H1 (cell line): ENCODE measurements at regions not wholly inside any gene's neighbourhood (a gene's known extent, or its start where the extent isn't known, plus 50 kb on each side); places are given as distances from the start of the nearest gene placed in this dataset.

Source experiments
- CTCF ChIA-PET: fragments of 300-600 bp; sonication (Branson Sonifier 250); formaldehyde crosslinking; loops from one replicate; lab custom pipeline; 2021; ENCODE audit not compliant: partially characterized antibody; lab: Charles Lee
- POLR2A ChIA-PET: fragments of 300-600 bp; sonication (Branson Sonifier 250); formaldehyde crosslinking; loops from one replicate; lab custom pipeline; 2021; ENCODE audit warnings: inconsistent platforms; ENCODE audit not compliant: partially characterized antibody; lab: Charles Lee
- DNase-seq, 2 experiments: peaks; one replicate each; pipeline versions ENCODE4 v3.0.0 to v3.0.0-alpha.2; 2010 to 2022; ENCODE audit warnings: low spot score in 2 of 2, low read depth in 1 of 2, mixed read lengths in 1 of 2
- FAIRE-seq: peaks from 2 replicates; lab custom pipeline; 2011; peaks lifted over from hg19 to GRCh38; lab: Jason Lieb, UNC
- H2AFZ ChIP-seq: 2 replicates; pipeline ENCODE4 v1.8.1; 2012; ENCODE audit warnings: low read length, inconsistent platforms
- H2AK5ac ChIP-seq: 2 replicates; pipeline ENCODE4 v1.6.1; 2013; ENCODE audit warnings: low read depth, low read length
- H2BK120ac ChIP-seq: replicated peaks from 2 replicates; pipeline ENCODE3; 2013; ENCODE audit warnings: low read depth, low read length, inconsistent platforms
- H2BK12ac ChIP-seq: 2 replicates; pipeline ENCODE4 v1.6.1; 2013; ENCODE audit warnings: low read depth, low read length
- H2BK15ac ChIP-seq: 2 replicates; pipeline ENCODE4 v1.6.1; 2013; ENCODE audit warnings: low read length
- H2BK20ac ChIP-seq: 2 replicates; pipeline ENCODE4 v1.6.1; 2013; ENCODE audit warnings: low read length
- H2BK5ac ChIP-seq: 2 replicates; pipeline ENCODE4 v1.6.1; 2013; ENCODE audit warnings: low read depth, low read length
- H3K14ac ChIP-seq: 2 replicates; pipeline ENCODE4 v1.6.1; 2013; ENCODE audit warnings: inconsistent platforms; ENCODE audit not compliant: insufficient read length
- H3K18ac ChIP-seq: 2 replicates; pipeline ENCODE4 v1.6.1; 2013; ENCODE audit warnings: low read length; ENCODE audit errors: extremely low read depth
- H3K23ac ChIP-seq: 2 replicates; pipeline ENCODE4 v1.6.1; 2013; ENCODE audit warnings: inconsistent platforms; ENCODE audit not compliant: insufficient read length
- H3K23me2 ChIP-seq: 2 replicates; pipeline ENCODE4 v1.6.1; 2013; ENCODE audit warnings: low read depth, low read length
- H3K27ac ChIP-seq: 2 replicates; pipeline ENCODE4 v1.6.1; 2011; ENCODE audit warnings: low read depth, low read length, inconsistent platforms
- H3K27me3 ChIP-seq, 4 experiments: replicated peaks in 1 of 4; 1 replicate in 1 of 4; 2 replicates in 3 of 4; pipeline versions ENCODE4 v1.6.1 to v1.8.1; 2011 to 2013; ENCODE audit warnings: low read length in 3 of 4, mild to moderate bottlenecking in 3 of 4, inconsistent platforms in 2 of 4, mixed read lengths in 2 of 4, moderate library complexity in 1 of 4; ENCODE audit not compliant: control insufficient read depth in 3 of 4, insufficient read depth in 3 of 4; ENCODE audit errors: extremely low read depth in 1 of 4
- H3K36me3 ChIP-seq, 4 experiments: 2 replicates each; pipeline versions ENCODE4 v1.6.1 to v1.8.1; 2011 to 2013; ENCODE audit warnings: mild to moderate bottlenecking in 4 of 4, low read length in 3 of 4, moderate library complexity in 2 of 4, control low read depth in 1 of 4, inconsistent platforms in 1 of 4; ENCODE audit not compliant: insufficient read depth in 4 of 4, control insufficient read depth in 2 of 4
- H3K4ac ChIP-seq: replicated peaks from 2 replicates; pipeline ENCODE3; 2013; ENCODE audit warnings: low read length, low read depth, mixed read lengths, inconsistent platforms; ENCODE audit not compliant: insufficient read length
- H3K4me1 ChIP-seq, 4 experiments: replicated peaks in 1 of 4; 1 replicate in 1 of 4; 2 replicates in 3 of 4; pipeline versions ENCODE4 v1.6.1 to v1.8.1; 2011 to 2013; ENCODE audit warnings: low read length in 3 of 4, inconsistent platforms in 2 of 4, mixed read lengths in 1 of 4; ENCODE audit not compliant: insufficient read depth in 4 of 4, control insufficient read depth in 3 of 4
- H3K4me2 ChIP-seq, 2 experiments: 2 replicates each; pipeline versions ENCODE4 v1.6.1 to v1.8.1; 2011 to 2013; ENCODE audit warnings: low read depth in 2 of 2, low read length in 2 of 2, control low read depth in 1 of 2, inconsistent platforms in 1 of 2, mild to moderate bottlenecking in 1 of 2; ENCODE audit not compliant: insufficient read depth in 1 of 2
- H3K4me3 ChIP-seq, 4 experiments: fragments of 200-600, 300-600 bp in 1 of 4; sonication (generic), shearing (Covaris generic), sonication (Bioruptor Twin) in 1 of 4; 2 replicates each; pipeline versions ENCODE4 v1.5.1 to v1.8.1; 2011 to 2016; ENCODE audit warnings: low read length in 4 of 4, low read depth in 3 of 4, control low read depth in 2 of 4, inconsistent platforms in 2 of 4, mild to moderate bottlenecking in 2 of 4, mixed read lengths in 1 of 4, moderate library complexity in 1 of 4; ENCODE audit not compliant: insufficient read depth in 2 of 4; ENCODE audit errors: extremely low read depth in 1 of 4
- H3K56ac ChIP-seq: replicated peaks from 2 replicates; pipeline ENCODE3; 2013; ENCODE audit warnings: low read depth, mild to moderate bottlenecking, mixed read lengths, low read length, inconsistent platforms; ENCODE audit not compliant: insufficient read length
- H3K79me1 ChIP-seq: 2 replicates; pipeline ENCODE4 v1.6.1; 2013; ENCODE audit warnings: low read depth, low read length, control low read depth
- H3K79me2 ChIP-seq, 2 experiments: 2 replicates each; pipeline versions ENCODE4 v1.6.1 to v1.8.1; 2012 to 2013; ENCODE audit warnings: low read length in 2 of 2, mild to moderate bottlenecking in 2 of 2, inconsistent platforms in 1 of 2; ENCODE audit not compliant: insufficient read depth in 2 of 2, control insufficient read depth in 1 of 2
- H3K9ac ChIP-seq, 4 experiments: replicated peaks in 1 of 4; 1 replicate in 1 of 4; 2 replicates in 3 of 4; pipeline versions ENCODE4 v1.6.1 to v1.8.1; 2011 to 2013; ENCODE audit warnings: low read depth in 3 of 4, low read length in 3 of 4, control low read depth in 2 of 4, mild to moderate bottlenecking in 2 of 4, moderate library complexity in 2 of 4, inconsistent platforms in 1 of 4; ENCODE audit errors: extremely low read depth in 1 of 4
- H3K9me3 ChIP-seq, 2 experiments: 2 replicates each; pipeline versions ENCODE4 v1.6.1 to v1.8.1; 2012 to 2013; ENCODE audit warnings: mild to moderate bottlenecking in 2 of 2, moderate library complexity in 2 of 2, control low read depth in 1 of 2, inconsistent platforms in 1 of 2, low read depth in 1 of 2, low read length in 1 of 2, mixed read lengths in 1 of 2; ENCODE audit not compliant: insufficient read depth in 2 of 2
- H4K20me1 ChIP-seq, 2 experiments: replicated peaks in 1 of 2; 2 replicates each; pipeline versions ENCODE3 to v1.8.1; 2011 to 2013; ENCODE audit warnings: inconsistent platforms in 2 of 2, low read length in 2 of 2, mild to moderate bottlenecking in 1 of 2; ENCODE audit not compliant: insufficient read depth in 2 of 2, control insufficient read depth in 1 of 2
- H4K5ac ChIP-seq: 2 replicates; pipeline ENCODE4 v1.6.1; 2013; ENCODE audit warnings: low read length, low read depth, mixed read lengths, inconsistent platforms; ENCODE audit not compliant: insufficient read length
- H4K8ac ChIP-seq: 2 replicates; pipeline ENCODE4 v1.8.0; 2013; ENCODE audit warnings: mild to moderate bottlenecking, moderate library complexity, low read length, inconsistent platforms; ENCODE audit not compliant: insufficient read depth; ENCODE audit errors: extremely low read depth
- H4K91ac ChIP-seq: replicated peaks from 2 replicates; pipeline ENCODE3; 2013; ENCODE audit warnings: low read length, mixed read lengths, inconsistent platforms; ENCODE audit not compliant: insufficient read length
- RBBP5 ChIP-seq: IDR thresholded peaks from 2 replicates; pipeline ENCODE4 v1.7.1; 2012; ENCODE audit warnings: low read depth, mild to moderate bottlenecking, inconsistent platforms, low read length, moderate library complexity, borderline replicate concordance
- RFX5 ChIP-seq: IDR thresholded peaks from 2 replicates; pipeline ENCODE4 v1.6.1; 2011; ENCODE audit warnings: low read depth, low read length, improper control_type of control experiment, borderline replicate concordance
- YY1 ChIP-seq: IDR thresholded peaks from 2 replicates; pipeline ENCODE4 v1.6.1; 2011; ENCODE audit warnings: low read depth, mild to moderate bottlenecking, low read length
- WGBS, 2 experiments: shearing (Covaris generic) in 1 of 2; methylation state at CpG; one replicate each; pipeline versions ENCODE4 v1.1.6 to v1.1.7; 2013 to 2015; ENCODE audit warnings: low lambda C conversion rate in 2 of 2, mixed read lengths in 2 of 2, inconsistent platforms in 1 of 2, low coverage in 1 of 2, missing lambda C conversion rate in 1 of 2; ENCODE audit not compliant: insufficient replicate concordance in 2 of 2, insufficient coverage in 1 of 2, insufficient read length in 1 of 2; ENCODE audit errors: extremely low coverage in 1 of 2, missing lambda C conversion rate in 1 of 2; 5-methylcytosine and 5-hydroxymethylcytosine counted together

- H3K9me3 ChIP-seq = no peaks in the 10 kb centered on the region
- H2AK5ac ChIP-seq = no peak overlapping the region
- no peak overlapping the region for H2BK12ac ChIP-seq
- no peak overlapping the region for H2BK120ac ChIP-seq
- TF ChIP-seq RBBP5 (no peak), RFX5 (no peak), YY1 (no peak)
- H2BK15ac ChIP-seq = no peak overlapping the region
- DNase-seq = no peak
- no peak overlapping the region for H3K9ac ChIP-seq
- WGBS, 2 experiments = 0% methylated on average over 1 of the region's 1 CpG; no CpG with 5 or more reads in 1 of the 2 experiments
- no peak overlapping the region for H3K18ac ChIP-seq
- H3K79me2 ChIP-seq = no peaks in the 10 kb centered on the region
- H3K4me1 ChIP-seq = peaks cover 4 to 13% (median 11%) of the 10 kb centered on the region in 4 experiments; a peak in 5 of 7 replicates
- no peak overlapping the region for H2AFZ ChIP-seq
- H2BK20ac ChIP-seq = no peak overlapping the region
- H3K14ac ChIP-seq = no peak overlapping the region
- H3K27ac ChIP-seq = no peak overlapping the region
- H3K4me2 ChIP-seq = peak overlapping the region; percentile 38 to 52
- H4K5ac ChIP-seq = no peak overlapping the region
- peaks cover 0 to 3% (median 1%) of the 10 kb centered on the region in 4 experiments; a peak in 1 of 7 replicates for H3K27me3 ChIP-seq
- H3K56ac ChIP-seq = no peak overlapping the region
- no peak overlapping the region for H2BK5ac ChIP-seq
- H3K79me1 ChIP-seq = no peaks in the 10 kb centered on the region
- no peaks in the 10 kb centered on the region for H3K23me2 ChIP-seq
- POLR2A ChIA-PET = no interaction called here
- H4K91ac ChIP-seq = no peak overlapping the region
- CTCF ChIA-PET = interaction anchor here (1.0 kb wide), 1 partner anchor 13 kb away, joined by 3 read pairs; no protein-coding TSS in a partner anchor
- no peaks in the 10 kb centered on the region for H3K36me3 ChIP-seq
- FAIRE-seq = no peak
- no peaks in the 10 kb centered on the region for H4K20me1 ChIP-seq
- H3K23ac ChIP-seq = no peak overlapping the region
- no peak overlapping the region for H3K4ac ChIP-seq
- H3K4me3 ChIP-seq = peak overlapping the region in 1 of 4 experiments; percentile 35; a peak in 1 of 8 replicates
- no peak overlapping the region for H4K8ac ChIP-seq
Observed at GRCh38 chrX:124231451-124231759, 101.1 kb upstream of the TEX13D start.
